Trophoblast cell (in vitro differentiated cells and primary cell): ENCODE measurements at regions not wholly inside any gene's neighbourhood (a gene's known extent, or its start where the extent isn't known, plus 50 kb on each side); places are given as distances from the start of the nearest gene placed in this dataset.

Source experiments
- DNase-seq, 2 donors: peaks; one replicate each; pipeline ENCODE4 v3.0.0-alpha.2; 2016
- H2AFZ ChIP-seq: 2 replicates; pipeline ENCODE4 v1.6.1; 2013; ENCODE audit warnings: low read length, moderate library complexity, mild to moderate bottlenecking; ENCODE audit not compliant: insufficient read depth, poor library complexity
- H2AK5ac ChIP-seq: 2 replicates; pipeline ENCODE4 v1.6.1; 2013; ENCODE audit warnings: mild to moderate bottlenecking, low read length
- H2BK120ac ChIP-seq: 2 replicates; pipeline ENCODE4 v1.6.1; 2013; ENCODE audit warnings: low read length, mild to moderate bottlenecking, moderate library complexity; ENCODE audit not compliant: insufficient read depth, poor library complexity
- H2BK12ac ChIP-seq: 2 replicates; pipeline ENCODE4 v1.6.1; 2013; ENCODE audit warnings: mild to moderate bottlenecking, low read length, moderate library complexity
- H2BK5ac ChIP-seq: 2 replicates; pipeline ENCODE4 v1.6.1; 2013; ENCODE audit warnings: low read length, low read depth, moderate library complexity, mild to moderate bottlenecking; ENCODE audit not compliant: poor library complexity
- H3K14ac ChIP-seq: 2 replicates; pipeline ENCODE4 v1.6.1; 2013; ENCODE audit warnings: mild to moderate bottlenecking, low read length
- H3K18ac ChIP-seq: 2 replicates; pipeline ENCODE4 v1.6.1; 2013; ENCODE audit warnings: mild to moderate bottlenecking, low read length
- H3K23ac ChIP-seq: 2 replicates; pipeline ENCODE4 v1.6.1; 2013; ENCODE audit warnings: low read length
- H3K27ac ChIP-seq: 2 replicates; pipeline ENCODE4 v1.5.1; 2013; ENCODE audit warnings: low read depth, mild to moderate bottlenecking, inconsistent platforms, low read length, moderate library complexity
- H3K27me3 ChIP-seq: 2 replicates; pipeline ENCODE4 v1.6.1; 2013; ENCODE audit warnings: inconsistent platforms, mild to moderate bottlenecking, low read length, moderate library complexity; ENCODE audit not compliant: insufficient read depth
- H3K36me3 ChIP-seq, 2 experiments: 1 replicate in 1 of 2; 2 replicates in 1 of 2; pipeline ENCODE4 v1.6.1; 2013; ENCODE audit warnings: low read length in 2 of 2, mild to moderate bottlenecking in 2 of 2, moderate library complexity in 1 of 2; ENCODE audit not compliant: insufficient read depth in 2 of 2, control insufficient read depth in 1 of 2
- H3K4ac ChIP-seq: 2 replicates; pipeline ENCODE4 v1.6.1; 2013; ENCODE audit warnings: low read depth, mild to moderate bottlenecking, low read length, moderate library complexity
- H3K4me1 ChIP-seq, 2 experiments: 1 replicate in 1 of 2; 2 replicates in 1 of 2; pipeline ENCODE4 v1.6.1; 2013; ENCODE audit warnings: low read length in 2 of 2, mild to moderate bottlenecking in 2 of 2, moderate library complexity in 1 of 2; ENCODE audit not compliant: insufficient read depth in 2 of 2, control insufficient read depth in 1 of 2
- H3K4me2 ChIP-seq: 2 replicates; pipeline ENCODE4 v1.6.1; 2013; ENCODE audit warnings: inconsistent platforms, mild to moderate bottlenecking, low read length, moderate library complexity
- H3K4me3 ChIP-seq: 2 replicates; pipeline ENCODE4 v1.5.1; 2013; ENCODE audit warnings: mild to moderate bottlenecking, low read depth, low read length, inconsistent platforms
- H3K79me1 ChIP-seq: one replicate; pipeline ENCODE4 v1.6.1; 2013; ENCODE audit warnings: low read length
- H3K79me2 ChIP-seq: 2 replicates; pipeline ENCODE4 v1.6.1; 2013; ENCODE audit warnings: low read length, mild to moderate bottlenecking; ENCODE audit not compliant: control insufficient read depth, insufficient read depth, poor library complexity
- H3K9ac ChIP-seq: 2 replicates; pipeline ENCODE4 v1.6.1; 2013; ENCODE audit warnings: mild to moderate bottlenecking, low read length
- H3K9me3 ChIP-seq: 2 replicates; pipeline ENCODE4 v1.6.1; 2013; ENCODE audit warnings: low read depth, mild to moderate bottlenecking, control low read depth, inconsistent platforms, low read length; ENCODE audit not compliant: insufficient read depth
- H4K12ac ChIP-seq: 2 replicates; pipeline ENCODE4 v1.6.1; 2013; ENCODE audit warnings: low read depth, mild to moderate bottlenecking, low read length, moderate library complexity
- H4K8ac ChIP-seq: 2 replicates; pipeline ENCODE4 v1.6.1; 2013; ENCODE audit warnings: low read depth, mild to moderate bottlenecking, low read length, moderate library complexity
- H4K91ac ChIP-seq: one replicate; pipeline ENCODE4 v1.6.1; 2013; ENCODE audit warnings: low read depth, mild to moderate bottlenecking, low read length, moderate library complexity
- WGBS: extraction: QIAGEN DNeasy Blood & Tissue Kit; methylation state at CpG from one replicate; pipeline ENCODE4 v1.1.7; 2013; ENCODE audit warnings: missing lambda C conversion rate; ENCODE audit not compliant: insufficient read length, insufficient coverage; ENCODE audit errors: extremely low coverage; 5-methylcytosine and 5-hydroxymethylcytosine counted together

GRCh38 chr4:187077744-187078401 lies 354.2 kb upstream of the FAT1 start:
- DNase-seq = no peak
- Histone ChIP-seq H3K4ac (no peak overlapping the region), H3K27me3 (no peaks in the 10 kb centered on the region), H2BK12ac (no peak overlapping the region), H3K36me3 (no peaks in the 10 kb centered on the region), H4K8ac (no peak overlapping the region), H3K14ac (no peak overlapping the region), H3K79me2 (no peaks in the 10 kb centered on the region), H4K91ac (no peak overlapping the region), H3K9me3 (no peaks in the 10 kb centered on the region), H3K23ac (no peak overlapping the region), H2AK5ac (no peak overlapping the region), H2BK5ac (no peak overlapping the region), H2AFZ (no peak overlapping the region), H4K12ac (no peak overlapping the region), H3K79me1 (no peaks in the 10 kb centered on the region), H3K4me3 (no peak overlapping the region), H3K27ac (no peak overlapping the region), H3K9ac (no peak overlapping the region), H3K4me1 (no peaks in the 10 kb centered on the region), H2BK120ac (no peak overlapping the region), H3K4me2 (no peak overlapping the region), H3K18ac (no peak overlapping the region)
- WGBS = no CpG with 5 or more reads among the region's 12 CpGs

GRCh38 chr4:187084701-187085100 lies 361.0 kb upstream of the FAT1 start:
- Histone ChIP-seq H4K8ac (no peak overlapping the region), H3K4me1 (no peaks in the 10 kb centered on the region), H3K9ac (no peak overlapping the region), H2BK5ac (no peak overlapping the region), H3K9me3 (no peaks in the 10 kb centered on the region), H3K79me1 (no peaks in the 10 kb centered on the region), H3K14ac (no peak overlapping the region), H3K18ac (no peak overlapping the region), H3K23ac (no peak overlapping the region), H2BK120ac (no peak overlapping the region), H4K12ac (no peak overlapping the region), H3K79me2 (no peaks in the 10 kb centered on the region), H3K4me2 (no peak overlapping the region), H3K27me3 (no peaks in the 10 kb centered on the region), H3K36me3 (no peaks in the 10 kb centered on the region), H4K91ac (no peak overlapping the region), H2AFZ (no peak overlapping the region), H3K4me3 (no peak overlapping the region), H2BK12ac (no peak overlapping the region), H3K27ac (no peak overlapping the region), H2AK5ac (no peak overlapping the region), H3K4ac (no peak overlapping the region)
- no peak for DNase-seq
- no CpG with 5 or more reads among the region's 4 CpGs for WGBS

- Histone ChIP-seq H3K4me1 (no peaks in the 10 kb centered on the region), H3K4ac (no peak overlapping the region), H2AFZ (no peak overlapping the region), H2BK12ac (no peak overlapping the region), H3K36me3 (no peaks in the 10 kb centered on the region), H4K91ac (no peak overlapping the region), H3K23ac (no peak overlapping the region), H2BK5ac (no peak overlapping the region), H2BK120ac (no peak overlapping the region), H3K4me3 (no peak overlapping the region), H3K9ac (no peak overlapping the region), H3K27me3 (no peaks in the 10 kb centered on the region), H4K12ac (no peak overlapping the region), H3K27ac (no peak overlapping the region), H3K18ac (no peak overlapping the region), H3K4me2 (no peak overlapping the region), H4K8ac (no peak overlapping the region), H3K79me2 (no peaks in the 10 kb centered on the region), H3K14ac (no peak overlapping the region), H3K79me1 (no peaks in the 10 kb centered on the region), H3K9me3 (no peaks in the 10 kb centered on the region), H2AK5ac (no peak overlapping the region)
- WGBS = no CpG with 5 or more reads among the region's 3 CpGs
- DNase-seq = no peak
Observed at GRCh38 chr4:187085339-187085738, 361.7 kb upstream of the FAT1 start.

- Histone ChIP-seq H3K4ac (no peak overlapping the region), H3K9me3 (no peaks in the 10 kb centered on the region), H4K12ac (no peak overlapping the region), H4K91ac (no peak overlapping the region), H3K4me2 (no peak overlapping the region), H2BK5ac (no peak overlapping the region), H3K4me1 (no peaks in the 10 kb centered on the region), H3K23ac (no peak overlapping the region), H2AFZ (no peak overlapping the region), H3K79me1 (no peaks in the 10 kb centered on the region), H2AK5ac (no peak overlapping the region), H3K9ac (no peak overlapping the region), H3K36me3 (no peaks in the 10 kb centered on the region), H3K4me3 (no peak overlapping the region), H4K8ac (no peak overlapping the region), H2BK12ac (no peak overlapping the region), H3K27ac (no peak overlapping the region), H2BK120ac (no peak overlapping the region), H3K79me2 (no peaks in the 10 kb centered on the region), H3K14ac (no peak overlapping the region), H3K27me3 (no peaks in the 10 kb centered on the region), H3K18ac (no peak overlapping the region)
- DNase-seq = no peak
- WGBS = no CpG with 5 or more reads among the region's 5 CpGs
Observed at GRCh38 chr4:187086151-187086550, 362.5 kb upstream of the FAT1 start.
